ENCODE measurements at regions not wholly inside any gene's neighbourhood (a gene's known extent, or its start where the extent isn't known, plus 50 kb on each side); places are given as distances from the start of the nearest gene placed in this dataset.

DNA sequence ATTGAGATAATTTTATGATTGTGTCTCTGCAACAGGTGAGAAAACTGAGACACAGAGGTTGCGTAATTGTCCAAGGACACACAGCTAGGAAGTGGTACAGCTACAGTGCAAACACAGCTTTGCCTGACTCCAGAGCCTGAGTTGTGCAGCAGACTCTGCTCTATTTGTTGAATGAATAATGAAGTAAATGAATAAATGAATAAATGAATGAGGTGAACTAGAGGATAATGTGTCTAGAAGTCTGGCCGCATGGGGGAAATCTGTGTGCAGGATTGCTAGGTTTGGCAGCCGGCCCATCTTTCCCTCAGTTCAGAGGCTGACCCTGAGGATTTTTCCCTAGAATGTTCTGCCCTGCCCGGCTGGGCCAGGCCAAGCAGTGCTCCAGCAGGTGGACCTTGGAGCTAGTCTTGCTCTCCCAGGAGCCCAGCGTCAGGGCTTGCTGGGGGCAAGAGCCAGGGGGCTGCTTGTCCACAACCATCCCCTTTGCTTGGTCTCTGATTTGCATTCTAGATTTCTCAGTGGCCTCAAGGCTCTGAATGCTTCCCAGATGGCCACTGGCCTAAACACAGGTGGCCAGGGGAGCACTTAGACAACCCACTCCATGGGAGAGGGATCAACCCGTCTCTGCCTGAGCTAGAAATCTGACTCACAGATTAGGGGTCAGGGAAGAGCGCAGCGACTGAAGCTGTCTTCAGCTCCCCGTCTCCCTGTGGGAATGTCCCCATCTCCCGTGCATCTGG is 225.2 kb downstream of the C12orf75 start:
- no peaks in the 10 kb centered on the region for H3K9me3 ChIP-seq (ENCODE audit: control insufficient read depth in 1 of 2, insufficient read depth in 1 of 2, low read depth in 1 of 2, low read length in 2 of 2)
- ATAC-seq: no peak
- DNase-seq (ENCODE audit: low read depth, low spot score): no peak
- H3K4me2 ChIP-seq (ENCODE audit: low read length): no peak overlapping the region
- no peaks in the 10 kb centered on the region for H4K20me1 ChIP-seq (ENCODE audit: insufficient read depth)
- intact Hi-C loops (cut with micrococcal nuclease): no loop called here
- no peak overlapping the region for H3K9ac ChIP-seq (ENCODE audit: low read length)
- CTCF ChIA-PET: no interaction called here
- RAD21 ChIA-PET (ENCODE audit: low non-redundant PET in 1 of 2, low total read pairs in 2 of 2, uncharacterized antibody in 2 of 2, unreplicated experiment in 2 of 2): no interaction called here
- POLR2A ChIA-PET: no interaction called here
- H3K27me3 ChIP-seq (ENCODE audit: insufficient read depth, low read length): no peaks in the 10 kb centered on the region
- no peaks in the 10 kb centered on the region for H3K36me3 ChIP-seq (ENCODE audit: control insufficient read depth in 1 of 2, insufficient read depth in 2 of 2, low read length in 2 of 2)
- H2AFZ ChIP-seq (ENCODE audit: low read depth, low read length, poor library complexity, severe bottlenecking): no peak overlapping the region
- no peaks in the 10 kb centered on the region for H3K4me1 ChIP-seq (ENCODE audit: control insufficient read depth in 1 of 2, insufficient read depth in 2 of 2, low read length in 2 of 2)
- no peak overlapping the region for H3K27ac ChIP-seq (ENCODE audit: low read depth, low read length)
- TF ChIP-seq TCF7L2 (IDR thresholded peaks at IDR 0.05; ENCODE audit: borderline replicate concordance, extremely low read depth, insufficient read depth, insufficient read length): no peak
- no peak for TF ChIP-seq CTCF (IDR thresholded peaks at IDR 0.05 in 2 of 3, conservative IDR thresholded peaks at IDR 0.05 in 1 of 3; ENCODE audit: borderline replicate concordance in 1 of 3, insufficient read depth in 1 of 3, low read depth in 2 of 3, low read length in 2 of 3)
- no peak for TF ChIP-seq SIN3A (IDR thresholded peaks at IDR 0.05; ENCODE audit: low read depth)
- TF ChIP-seq, protein P1, sequence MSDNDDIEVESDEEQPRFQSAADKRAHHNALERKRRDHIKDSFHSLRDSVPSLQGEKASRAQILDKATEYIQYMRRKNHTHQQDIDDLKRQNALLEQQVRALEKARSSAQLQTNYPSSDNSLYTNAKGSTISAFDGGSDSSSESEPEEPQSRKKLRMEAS (IDR thresholded peaks at IDR 0.05): no peak
- TF ChIP-seq, protein P2, sequence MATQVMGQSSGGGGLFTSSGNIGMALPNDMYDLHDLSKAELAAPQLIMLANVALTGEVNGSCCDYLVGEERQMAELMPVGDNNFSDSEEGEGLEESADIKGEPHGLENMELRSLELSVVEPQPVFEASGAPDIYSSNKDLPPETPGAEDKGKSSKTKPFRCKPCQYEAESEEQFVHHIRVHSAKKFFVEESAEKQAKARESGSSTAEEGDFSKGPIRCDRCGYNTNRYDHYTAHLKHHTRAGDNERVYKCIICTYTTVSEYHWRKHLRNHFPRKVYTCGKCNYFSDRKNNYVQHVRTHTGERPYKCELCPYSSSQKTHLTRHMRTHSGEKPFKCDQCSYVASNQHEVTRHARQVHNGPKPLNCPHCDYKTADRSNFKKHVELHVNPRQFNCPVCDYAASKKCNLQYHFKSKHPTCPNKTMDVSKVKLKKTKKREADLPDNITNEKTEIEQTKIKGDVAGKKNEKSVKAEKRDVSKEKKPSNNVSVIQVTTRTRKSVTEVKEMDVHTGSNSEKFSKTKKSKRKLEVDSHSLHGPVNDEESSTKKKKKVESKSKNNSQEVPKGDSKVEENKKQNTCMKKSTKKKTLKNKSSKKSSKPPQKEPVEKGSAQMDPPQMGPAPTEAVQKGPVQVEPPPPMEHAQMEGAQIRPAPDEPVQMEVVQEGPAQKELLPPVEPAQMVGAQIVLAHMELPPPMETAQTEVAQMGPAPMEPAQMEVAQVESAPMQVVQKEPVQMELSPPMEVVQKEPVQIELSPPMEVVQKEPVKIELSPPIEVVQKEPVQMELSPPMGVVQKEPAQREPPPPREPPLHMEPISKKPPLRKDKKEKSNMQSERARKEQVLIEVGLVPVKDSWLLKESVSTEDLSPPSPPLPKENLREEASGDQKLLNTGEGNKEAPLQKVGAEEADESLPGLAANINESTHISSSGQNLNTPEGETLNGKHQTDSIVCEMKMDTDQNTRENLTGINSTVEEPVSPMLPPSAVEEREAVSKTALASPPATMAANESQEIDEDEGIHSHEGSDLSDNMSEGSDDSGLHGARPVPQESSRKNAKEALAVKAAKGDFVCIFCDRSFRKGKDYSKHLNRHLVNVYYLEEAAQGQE (IDR thresholded peaks at IDR 0.05; ENCODE audit: low read depth): no peak
- TF ChIP-seq ZBTB33 (IDR thresholded peaks at IDR 0.05; ENCODE audit: extremely low read depth, insufficient replicate concordance, low read length): no peak
- no peak for TF ChIP-seq SP1 (IDR thresholded peaks at IDR 0.05; ENCODE audit: low read depth)
- TF ChIP-seq, protein P3, sequence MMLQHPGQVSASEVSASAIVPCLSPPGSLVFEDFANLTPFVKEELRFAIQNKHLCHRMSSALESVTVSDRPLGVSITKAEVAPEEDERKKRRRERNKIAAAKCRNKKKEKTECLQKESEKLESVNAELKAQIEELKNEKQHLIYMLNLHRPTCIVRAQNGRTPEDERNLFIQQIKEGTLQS (IDR thresholded peaks at IDR 0.05): no peak
- no peak for TF ChIP-seq EZH2 (IDR thresholded peaks at IDR 0.05)
- no peak for TF ChIP-seq EGR1 (IDR thresholded peaks at IDR 0.05; ENCODE audit: low read depth)
- TF ChIP-seq POLR2AphosphoS5 (IDR thresholded peaks at IDR 0.05; ENCODE audit: low read depth, low read length): no peak
- no peak for TF ChIP-seq FOSL1 (IDR thresholded peaks at IDR 0.05; ENCODE audit: low read depth)
- TF ChIP-seq JUND (IDR thresholded peaks at IDR 0.05): no peak
- no peak; the same call in 1 of the 2 replicates for TF ChIP-seq CEBPB (IDR thresholded peaks at IDR 0.05; ENCODE audit: low read depth)
- no peak for TF ChIP-seq POLR2A (IDR thresholded peaks at IDR 0.05; ENCODE audit: borderline replicate concordance, extremely low read depth, insufficient read depth, insufficient read length)
- no peak for TF ChIP-seq ZNF274 (IDR thresholded peaks at IDR 0.05; ENCODE audit: low read depth, low read length)
- no peak for TF ChIP-seq ZFX (IDR thresholded peaks at IDR 0.05)
- TF ChIP-seq RAD21 (IDR thresholded peaks at IDR 0.05; ENCODE audit: low read depth): no peak
- no peak for TF ChIP-seq SRF (IDR thresholded peaks at IDR 0.05; ENCODE audit: low read depth)
- no peak for TF ChIP-seq ELF1 (IDR thresholded peaks at IDR 0.05; ENCODE audit: borderline replicate concordance, low read depth)
- H3K4me3 ChIP-seq (replicated peaks in 1 of 2; ENCODE audit: low read depth in 1 of 2, low read length in 2 of 2): no peak overlapping the region
- H3K9me2 ChIP-seq (ENCODE audit: insufficient read depth): no peaks in the 10 kb centered on the region
- BruUV-seq (replicated peaks): no TSS peak
- H3K79me2 ChIP-seq (ENCODE audit: insufficient read depth, low read length): no peaks in the 10 kb centered on the region
